GM18505 (cell line): ENCODE measurements at regions not wholly inside any gene's neighbourhood (a gene's known extent, or its start where the extent isn't known, plus 50 kb on each side); places are given as distances from the start of the nearest gene placed in this dataset.
"Not testable (repeated sequence)": the region's sequence is repeated elsewhere in the genome, so short reads cannot be mapped to it uniquely, and the experiment has no call there.

Experiments
- ATAC-seq: cut with Tn5 transposase; IDR thresholded peaks from one replicate; pipeline ENCODE4 v1.9.1; 2021; ENCODE audit not compliant: unreplicated experiment
- POLR2A ChIP-seq: IDR thresholded peaks from 4 replicates; pipeline ENCODE4 v1.6.1; 2011; ENCODE audit warnings: borderline replicate concordance; ENCODE audit not compliant: insufficient read depth, insufficient read length; ENCODE audit errors: extremely low read depth

DNA sequence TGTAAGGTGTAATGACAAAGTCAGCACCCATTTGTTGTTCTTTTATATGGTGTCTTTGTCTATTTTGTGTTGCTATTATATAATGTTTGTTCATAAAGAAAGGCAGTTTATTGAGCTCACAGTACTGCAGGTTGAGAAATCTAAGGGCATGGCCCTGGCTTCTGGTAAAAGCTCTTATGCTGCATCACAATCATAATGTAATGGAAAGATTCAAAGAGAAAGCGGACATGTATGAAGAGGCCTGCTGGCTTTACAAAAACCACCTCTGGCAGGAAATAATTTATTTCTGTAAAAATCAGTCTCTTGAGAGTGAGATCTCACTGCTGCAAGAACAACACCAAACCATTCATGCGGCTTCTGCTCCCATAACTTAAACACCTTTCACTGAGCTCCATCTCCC, 746.7 kb upstream of the FAM174A start:
- ATAC-seq, result no peak
- TF ChIP-seq POLR2A, result no peak

DNA sequence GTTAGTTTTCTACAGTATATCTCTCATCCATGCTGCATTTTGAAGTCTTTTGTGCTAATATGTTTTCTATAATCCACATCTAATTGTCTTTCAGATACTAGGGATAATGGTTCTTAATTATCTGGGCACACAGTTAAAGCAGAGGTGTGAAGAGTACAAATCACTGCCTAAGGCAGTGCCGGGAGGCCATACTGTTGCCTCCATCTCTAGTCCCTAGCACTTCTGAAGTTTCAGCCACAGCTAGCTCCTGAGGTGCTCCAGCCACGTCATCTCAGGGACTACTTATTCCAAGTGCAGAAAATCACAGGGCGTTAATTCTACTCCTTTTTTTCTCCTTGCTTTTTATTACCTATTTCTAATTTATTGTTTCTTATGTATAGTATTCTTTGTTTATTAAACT, 760.0 kb upstream of the FAM174A start:
- no peak for TF ChIP-seq POLR2A

DNA sequence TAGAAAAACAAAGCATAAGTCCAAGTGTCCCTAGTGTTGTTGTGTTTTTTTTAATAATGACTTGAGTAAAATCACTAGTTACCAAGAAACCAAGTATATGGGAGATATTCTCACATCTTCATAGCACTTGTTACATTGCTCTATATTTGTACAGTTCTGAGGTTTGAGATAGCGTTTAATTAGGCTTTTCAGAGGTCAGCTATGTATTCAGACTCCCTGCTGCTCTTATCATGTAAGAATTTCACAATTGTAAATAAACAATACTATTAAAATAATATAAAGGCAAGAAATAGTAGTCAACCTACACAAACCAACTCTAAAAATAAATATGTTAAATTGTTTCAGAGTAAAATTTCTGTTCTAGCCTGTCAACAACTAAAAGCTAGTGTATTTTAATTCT, 761.9 kb upstream of the FAM174A start:
- TF ChIP-seq POLR2A, result no peak
- ATAC-seq, result no peak

More for the DNA sequence above, 760.0 kb upstream of the FAM174A start:
- no peak for ATAC-seq

DNA sequence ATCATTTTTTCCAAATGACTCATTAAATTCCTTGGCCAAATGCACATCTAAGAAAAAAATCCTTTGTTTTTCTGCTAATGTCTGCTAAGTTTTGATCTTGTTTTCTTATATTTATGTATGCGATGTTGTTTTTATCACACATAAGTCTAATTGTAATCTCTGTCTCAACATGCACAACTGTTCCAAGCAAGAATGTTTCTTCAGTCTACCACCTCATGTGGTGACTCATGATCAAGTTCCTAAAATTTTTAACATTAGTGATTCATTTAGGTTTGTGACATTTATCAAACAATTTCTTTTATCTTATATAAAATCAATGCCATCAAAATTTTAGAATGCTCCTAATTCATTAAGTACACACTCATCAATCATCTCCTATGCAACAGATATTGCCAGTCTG, 763.9 kb upstream of the FAM174A start:
- TF ChIP-seq POLR2A, result no peak
- ATAC-seq, result no peak

DNA sequence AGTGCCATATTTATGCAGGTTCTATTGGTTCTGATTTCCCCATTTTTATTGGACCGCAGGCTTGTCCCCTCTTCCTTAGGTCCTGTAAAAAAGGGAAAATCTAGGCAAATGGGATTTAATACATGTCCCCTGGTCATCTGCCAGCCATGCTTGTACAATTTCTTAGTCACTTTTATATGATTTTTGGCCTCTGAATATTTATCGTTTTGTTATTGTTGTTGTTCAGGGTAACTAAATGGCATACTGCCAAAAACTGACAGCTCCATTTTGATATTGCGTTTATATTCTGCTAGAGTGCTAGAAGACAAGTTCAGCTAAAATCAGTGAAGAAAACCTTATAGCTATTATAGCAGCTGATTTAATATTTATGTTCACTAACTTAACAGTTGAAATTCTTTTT, 770.2 kb upstream of the FAM174A start:
- TF ChIP-seq POLR2A, result no peak
- ATAC-seq, result no peak

DNA sequence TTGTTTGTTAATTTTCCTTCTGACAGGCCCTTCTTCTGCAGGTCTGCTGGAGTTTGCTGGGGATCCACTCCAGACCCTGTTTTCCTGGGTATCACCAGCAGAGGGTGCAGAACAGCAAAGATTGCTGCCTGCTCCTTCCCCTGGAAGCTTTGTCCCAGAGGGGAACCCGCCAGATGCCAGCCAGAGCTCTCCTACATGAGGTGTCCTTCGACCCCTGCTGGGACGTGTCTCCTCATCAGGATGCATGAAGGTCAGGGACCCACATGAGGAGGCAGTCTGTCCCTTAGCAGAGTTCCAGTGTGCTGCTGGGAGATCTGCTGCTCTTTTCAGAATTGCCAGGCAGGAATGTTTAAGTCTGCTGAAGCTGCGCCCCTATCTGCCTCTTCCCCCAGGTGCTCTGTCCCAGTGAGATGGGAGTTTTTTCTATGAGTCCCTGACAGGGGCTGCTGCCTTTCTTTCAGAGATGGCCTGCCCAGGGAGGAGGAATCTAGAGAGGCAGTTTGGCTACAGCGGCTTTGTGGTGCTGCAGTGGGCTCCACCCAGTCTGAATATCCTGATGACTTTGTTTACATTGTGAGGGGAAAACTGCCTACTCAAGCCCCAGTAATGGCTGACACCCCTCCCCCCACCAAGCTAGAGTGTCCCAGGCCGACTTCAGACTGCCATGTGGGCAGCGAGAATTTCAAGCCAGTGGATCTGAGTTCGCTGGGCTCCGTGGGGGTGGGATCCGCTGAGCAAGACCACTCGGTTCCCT, 772.0 kb upstream of the FAM174A start:
- no peak for ATAC-seq
- no peak for TF ChIP-seq POLR2A

DNA sequence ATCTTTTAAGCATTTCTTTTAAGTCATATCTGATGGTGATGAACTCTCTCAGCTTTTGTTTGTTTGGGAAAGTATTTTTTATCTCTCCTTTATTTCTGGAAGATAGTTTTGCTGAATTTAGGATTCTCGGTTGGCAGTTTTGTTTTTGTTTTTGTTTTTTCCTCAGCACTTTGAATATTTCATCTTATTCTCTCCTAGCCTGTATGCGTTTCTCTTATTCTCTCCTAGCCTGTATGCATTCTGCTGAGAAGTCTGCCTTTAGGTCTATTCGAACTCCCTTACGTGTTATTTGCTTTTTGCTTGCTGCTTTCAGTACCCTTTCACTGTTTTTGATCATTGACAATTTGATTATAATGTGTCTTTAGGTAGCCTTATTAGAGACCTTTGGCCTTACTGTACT, 787.8 kb upstream of the FAM174A start:
- TF ChIP-seq POLR2A, result no peak
- ATAC-seq, result no peak

DNA sequence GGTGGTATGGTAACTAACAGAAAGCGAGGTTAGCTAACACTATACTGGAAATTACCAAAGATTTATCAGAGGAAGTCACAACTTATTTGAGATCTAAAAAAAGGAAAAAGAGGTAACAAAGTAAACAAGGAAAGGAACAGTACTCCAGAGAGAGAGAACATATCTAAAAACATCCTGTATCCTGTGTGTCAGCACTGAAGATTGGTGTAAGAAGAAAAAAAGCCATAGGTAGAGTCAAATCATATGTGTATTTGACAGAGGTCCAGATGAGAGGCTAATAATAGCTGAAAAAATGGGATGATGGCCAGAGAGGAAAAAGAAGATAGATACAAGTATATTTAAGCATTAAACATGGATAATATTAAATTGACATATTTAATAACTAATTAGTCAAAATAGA, 802.0 kb upstream of the FAM174A start:
- ATAC-seq, result not testable (repeated sequence)

DNA sequence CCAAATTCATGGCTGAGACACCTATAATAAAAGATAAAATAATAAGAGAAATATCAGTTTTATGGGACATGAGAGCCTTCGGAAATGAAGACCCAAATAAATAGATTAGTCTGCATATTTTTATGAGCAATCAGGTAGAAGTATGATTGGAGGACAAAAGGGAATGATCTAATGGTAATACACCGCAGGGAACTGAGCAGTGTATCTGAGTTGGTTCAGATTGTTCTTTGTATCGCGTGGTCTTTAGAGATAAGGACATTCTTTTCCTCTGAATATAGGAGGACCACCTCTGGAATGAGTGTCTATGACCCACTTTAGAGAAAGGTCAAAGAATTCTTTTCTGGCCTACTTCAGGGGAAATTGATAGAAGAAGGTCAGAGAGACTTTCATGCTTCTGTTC, 801.8 kb upstream of the CHD1 start:
- not testable (repeated sequence) for ATAC-seq

DNA sequence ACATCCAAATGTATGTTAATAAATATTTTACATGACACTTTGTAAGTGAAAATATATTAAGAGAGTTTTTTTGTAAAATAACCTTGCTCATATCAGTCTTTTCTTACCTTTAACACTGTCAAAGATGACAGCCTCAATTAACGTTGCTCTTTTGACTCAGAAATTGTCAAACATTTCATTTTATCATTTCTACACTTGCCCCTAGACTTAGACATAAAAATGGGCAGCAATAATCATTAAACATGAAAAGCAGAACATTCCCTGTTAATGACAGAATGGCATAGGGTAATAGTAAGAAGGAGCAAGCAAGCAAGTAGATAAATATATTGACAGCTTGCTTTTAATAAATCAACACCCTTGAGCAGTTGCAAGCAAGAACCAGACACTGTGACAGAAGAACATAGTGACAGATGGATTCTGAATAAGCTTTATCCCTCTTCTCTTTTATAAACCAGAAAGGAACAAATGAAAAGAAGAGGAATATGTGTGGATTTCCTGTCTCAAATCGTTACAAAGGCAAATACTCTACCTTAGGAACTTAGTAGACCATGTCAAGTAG, 796.0 kb upstream of the CHD1 start:
- ATAC-seq, result no peak
- TF ChIP-seq POLR2A, result no peak

DNA sequence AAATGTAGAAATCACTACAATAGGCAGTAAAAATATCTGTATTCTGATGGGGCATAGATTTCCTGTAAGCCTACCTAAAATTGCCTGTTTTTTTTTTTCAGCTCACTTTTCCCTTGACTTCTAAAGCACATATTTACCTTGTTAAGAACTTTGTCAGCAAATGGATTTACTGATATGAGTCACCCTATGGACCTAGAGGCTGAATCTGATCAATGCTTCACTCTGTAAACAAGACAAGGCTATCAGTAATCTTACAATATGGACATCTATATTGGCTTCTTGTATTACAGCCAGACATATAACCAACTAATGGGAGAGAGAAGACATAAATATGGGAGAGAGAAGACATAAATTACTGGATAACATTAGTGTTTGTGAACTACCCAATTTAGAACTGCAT, 792.7 kb upstream of the CHD1 start:
- no peak for ATAC-seq
- no peak for TF ChIP-seq POLR2A

DNA sequence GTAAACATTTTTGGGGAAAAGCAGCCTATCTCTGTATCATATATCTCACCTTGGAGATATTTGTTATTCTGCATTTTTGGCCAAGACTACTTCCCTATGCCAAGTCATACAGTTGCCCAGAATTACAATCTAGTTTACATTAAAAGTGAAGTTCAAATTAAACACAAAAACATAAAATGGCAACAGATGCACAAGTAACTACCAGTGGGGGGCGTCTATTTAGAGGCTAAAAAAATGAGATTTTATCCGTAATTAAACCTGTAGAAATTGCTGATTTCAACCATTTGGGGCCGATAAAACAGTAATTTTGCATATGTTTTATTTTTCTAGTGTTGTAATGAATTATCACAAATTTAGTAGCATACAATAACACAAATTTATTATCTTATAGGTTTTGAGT, 787.1 kb upstream of the CHD1 start:
- TF ChIP-seq POLR2A, result no peak
- ATAC-seq, result no peak

DNA sequence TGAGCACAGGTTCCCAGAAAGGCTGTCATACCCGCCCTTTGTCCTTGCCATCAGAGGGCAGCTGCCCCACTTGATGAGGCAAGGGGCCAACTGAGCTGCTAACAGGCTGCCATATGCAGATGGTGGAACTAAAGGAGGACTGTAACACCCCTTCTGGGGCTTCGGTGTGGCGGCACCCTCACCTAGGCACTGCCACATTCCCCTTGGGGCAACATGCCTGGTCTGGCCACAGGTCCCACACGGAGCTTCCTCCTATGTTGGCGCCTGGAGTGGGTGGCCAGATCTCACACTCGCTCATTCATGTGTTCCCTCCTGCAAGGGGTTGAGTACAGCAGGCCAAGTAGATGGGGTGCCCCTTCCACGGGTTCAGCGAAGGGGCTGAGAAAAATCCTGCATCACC, 777.4 kb upstream of the CHD1 start:
- no peak for ATAC-seq
- no peak for TF ChIP-seq POLR2A

DNA sequence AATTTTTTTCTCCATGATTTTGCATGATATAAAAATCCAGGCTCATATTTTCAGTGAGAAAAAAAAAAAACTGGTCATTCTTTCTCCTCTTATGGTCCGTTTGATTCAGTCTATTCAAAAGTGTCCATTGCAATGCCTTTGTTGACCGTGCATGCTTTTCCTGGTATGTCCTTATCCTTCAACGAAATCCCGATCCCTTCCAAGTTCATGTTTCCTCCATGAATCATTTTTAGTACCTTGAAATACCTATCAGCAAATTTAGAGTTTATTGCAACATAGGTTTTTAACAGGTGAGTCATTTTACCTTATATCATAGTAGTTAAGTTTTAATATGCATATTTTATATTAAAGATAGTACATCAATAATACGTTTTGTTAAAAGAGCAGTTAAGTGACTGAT, 773.8 kb upstream of the CHD1 start:
- no peak for TF ChIP-seq POLR2A
- ATAC-seq, result no peak

DNA sequence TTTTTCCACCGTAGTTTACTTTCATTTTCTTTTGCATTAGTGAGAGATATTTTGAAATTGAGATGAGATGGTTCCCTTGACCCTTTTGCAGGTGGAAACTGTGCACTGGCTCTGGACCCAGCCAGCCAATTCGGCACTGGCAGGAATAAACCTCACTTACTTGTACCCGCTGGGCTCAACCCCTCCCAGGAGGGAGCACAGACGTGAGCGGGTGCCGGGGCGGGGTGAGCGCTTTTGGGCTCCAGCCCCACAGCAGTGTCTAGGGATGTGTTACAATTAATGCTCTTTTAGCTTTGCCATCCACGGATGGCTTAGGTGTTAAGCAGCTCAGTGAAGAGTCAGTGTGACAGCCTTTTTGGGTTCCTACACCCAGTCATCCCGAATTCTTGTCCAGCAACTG, 766.1 kb upstream of the CHD1 start:
- no peak for ATAC-seq
- no peak for TF ChIP-seq POLR2A
